ENCODE measurements at regions not wholly inside any gene's neighbourhood (a gene's known extent, or its start where the extent isn't known, plus 50 kb on each side); places are given as distances from the start of the nearest gene placed in this dataset.

DNA sequence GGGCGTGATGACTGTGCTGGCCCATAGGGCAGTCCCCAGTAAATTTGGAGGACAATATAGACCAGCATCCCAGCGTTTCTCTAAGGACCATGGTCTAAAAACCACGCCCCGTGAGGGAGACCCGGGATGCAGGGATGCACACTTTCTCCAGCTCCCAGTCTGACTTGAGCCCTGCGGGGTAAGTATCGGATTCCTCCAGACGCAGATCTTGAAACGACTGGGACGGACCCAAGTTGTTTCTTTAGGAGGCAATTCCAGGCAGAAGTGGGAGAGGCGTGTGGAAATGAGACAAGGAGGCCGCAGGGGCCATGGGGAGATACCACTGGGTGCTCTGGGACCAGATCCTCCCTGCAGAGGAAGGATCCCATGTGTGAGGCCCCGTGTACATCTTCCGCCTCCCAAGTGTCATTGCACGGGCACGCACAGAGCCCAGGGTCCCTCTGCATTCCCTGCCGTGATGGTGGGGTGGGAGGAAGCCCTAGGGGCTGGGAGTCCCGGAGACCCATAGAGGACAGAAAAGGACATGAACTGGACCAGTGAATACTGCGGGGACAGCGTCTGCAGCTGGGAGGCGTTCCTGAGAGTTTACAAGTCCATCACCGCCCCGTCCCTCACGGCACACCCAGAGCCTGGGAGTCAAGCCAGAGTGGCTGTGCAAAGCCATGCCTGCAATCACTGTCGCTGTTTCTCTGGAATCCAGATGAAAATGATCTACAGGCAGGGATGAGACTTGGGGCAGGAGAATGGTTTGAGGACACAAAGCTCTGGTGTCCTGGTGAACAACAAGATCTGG, 522.9 kb downstream of the CDH26 start:
- no peak for DNase-seq (ENCODE audit: low spot score)

DNA sequence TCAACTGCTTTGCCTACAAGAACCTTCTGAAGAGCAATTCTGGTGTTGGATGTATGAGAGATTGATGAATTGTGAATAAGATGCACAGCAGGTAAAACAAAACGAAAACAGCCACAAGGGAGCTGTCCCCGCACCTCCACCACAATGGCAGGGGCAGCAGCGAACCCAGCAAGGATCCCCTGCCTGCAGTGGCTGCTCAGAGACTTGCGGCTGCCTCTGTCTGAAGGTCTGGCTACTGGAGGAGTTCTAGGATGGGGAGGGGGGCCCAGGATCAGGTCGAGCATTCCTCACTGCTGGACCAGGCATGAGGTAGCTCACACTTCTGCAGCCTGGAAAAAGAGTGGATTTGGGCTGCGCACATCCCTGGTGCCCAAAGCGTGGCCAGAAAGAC, 523.5 kb downstream of the CDH26 start:
- DNase-seq (ENCODE audit: low spot score): no peak

DNA sequence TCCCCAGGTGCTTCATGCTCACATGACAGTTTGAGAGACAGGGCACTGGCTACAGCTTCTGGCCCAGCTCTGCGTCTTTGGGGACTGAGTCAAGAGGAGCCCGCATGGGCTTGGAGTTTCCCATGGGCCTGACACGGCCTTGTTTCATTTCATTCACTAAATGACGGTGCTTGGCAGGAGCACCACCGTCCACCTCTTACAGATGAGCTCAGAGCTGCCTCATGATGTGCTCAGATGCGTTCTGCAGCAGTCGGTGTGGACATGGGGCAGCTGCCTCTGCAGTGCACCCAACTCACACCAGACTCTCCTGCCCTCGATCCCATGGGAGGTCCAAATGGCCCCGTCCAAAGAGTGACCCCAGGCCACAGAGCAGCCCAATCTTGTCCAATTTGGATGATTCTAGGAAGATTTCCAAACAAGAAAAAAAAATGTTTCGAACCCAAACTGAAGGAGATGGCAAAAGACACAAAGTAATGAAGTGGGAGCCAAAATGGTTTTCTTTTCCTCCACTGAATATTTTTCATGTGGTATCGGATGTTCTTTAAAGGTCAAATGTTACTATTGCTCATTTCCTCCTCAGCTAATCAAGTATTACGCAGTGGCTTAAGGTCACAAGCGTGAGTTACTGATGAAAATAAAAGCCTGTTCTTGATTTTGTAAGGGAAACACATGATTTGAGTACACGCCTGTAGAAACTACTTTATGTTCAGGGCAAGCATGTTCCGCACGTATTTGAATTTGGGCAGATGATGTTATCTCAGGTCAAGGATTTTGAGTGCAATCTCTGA, 524.2 kb downstream of the CDH26 start:
- DNase-seq (ENCODE audit: low spot score): no peak

DNA sequence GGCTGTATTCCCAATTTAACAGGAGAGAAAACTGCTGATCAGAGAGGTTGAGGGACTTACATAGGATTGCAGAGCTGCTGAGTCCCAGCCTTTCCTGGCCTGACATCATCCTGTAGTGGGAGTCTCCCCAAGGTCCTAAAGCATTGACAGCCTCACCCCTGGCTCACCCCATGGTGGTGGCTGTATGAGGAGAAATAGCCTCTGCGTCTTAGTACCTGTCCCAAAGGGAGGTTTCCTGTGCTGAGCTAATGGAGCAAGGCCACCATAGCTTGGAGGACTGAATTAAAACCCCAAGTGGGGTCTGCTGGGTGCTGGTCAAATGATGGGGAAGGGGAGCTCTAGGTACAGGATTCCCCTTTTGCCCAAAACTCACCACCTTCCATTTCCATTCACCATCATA, 525.1 kb downstream of the CDH26 start:
- DNase-seq (ENCODE audit: low spot score): no peak

DNA sequence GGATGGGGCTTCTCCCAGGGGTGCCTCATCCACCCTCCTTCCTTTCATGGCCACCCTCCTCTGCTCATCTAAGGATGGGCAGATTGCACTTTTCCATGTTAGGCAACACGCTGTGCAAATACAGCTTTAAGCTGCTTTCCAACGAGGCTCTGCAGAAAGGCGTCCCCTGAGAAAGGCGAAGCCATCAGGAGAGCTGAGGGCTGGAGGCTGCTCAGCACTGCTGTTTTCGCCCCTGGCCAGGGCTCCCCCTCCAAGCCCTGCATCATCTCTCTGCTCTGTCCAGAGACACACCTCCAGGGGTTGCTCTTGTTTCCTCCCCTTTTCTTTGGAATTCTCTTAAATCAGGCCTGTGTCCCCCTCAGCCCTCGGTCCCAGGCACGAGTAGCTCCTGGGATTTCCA, 526.1 kb downstream of the CDH26 start:
- no peak for DNase-seq (ENCODE audit: low spot score)

DNA sequence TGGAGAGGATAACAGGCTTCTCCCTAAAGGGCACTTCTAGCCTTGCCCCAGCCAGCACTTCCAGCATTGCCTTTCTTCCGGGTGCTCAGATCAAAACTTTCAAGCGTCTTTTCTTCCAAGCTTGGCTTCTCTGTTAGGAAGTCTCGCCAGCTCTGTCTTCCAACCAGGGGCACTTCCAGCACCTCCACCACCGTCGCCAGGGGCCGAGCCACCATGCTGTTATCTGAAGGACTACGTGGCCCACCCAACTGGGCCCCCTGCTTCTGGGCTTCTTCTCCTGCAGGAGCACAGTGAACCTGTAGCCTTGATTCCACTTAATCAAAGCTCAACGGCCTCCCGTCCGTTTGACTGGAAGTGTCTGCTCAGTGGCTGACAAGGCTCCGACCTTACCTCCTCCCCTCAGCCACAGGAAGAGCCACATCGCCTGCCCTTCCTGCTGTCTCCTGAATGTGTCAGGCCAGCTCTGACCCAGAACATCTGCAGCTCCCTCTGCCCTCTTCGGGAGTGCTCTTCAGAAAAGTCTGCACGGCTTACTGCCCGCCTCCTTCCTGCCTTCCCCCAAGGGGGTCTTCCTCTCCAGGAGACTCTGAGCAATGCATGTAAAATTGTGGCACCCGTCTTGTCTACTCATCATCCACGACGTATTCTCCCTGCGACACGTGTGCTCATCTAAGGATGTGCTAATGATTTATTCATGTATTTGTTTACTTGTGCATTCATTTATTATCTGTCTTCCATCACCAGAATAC, 527.0 kb downstream of the CDH26 start:
- DNase-seq (ENCODE audit: low spot score): no peak

DNA sequence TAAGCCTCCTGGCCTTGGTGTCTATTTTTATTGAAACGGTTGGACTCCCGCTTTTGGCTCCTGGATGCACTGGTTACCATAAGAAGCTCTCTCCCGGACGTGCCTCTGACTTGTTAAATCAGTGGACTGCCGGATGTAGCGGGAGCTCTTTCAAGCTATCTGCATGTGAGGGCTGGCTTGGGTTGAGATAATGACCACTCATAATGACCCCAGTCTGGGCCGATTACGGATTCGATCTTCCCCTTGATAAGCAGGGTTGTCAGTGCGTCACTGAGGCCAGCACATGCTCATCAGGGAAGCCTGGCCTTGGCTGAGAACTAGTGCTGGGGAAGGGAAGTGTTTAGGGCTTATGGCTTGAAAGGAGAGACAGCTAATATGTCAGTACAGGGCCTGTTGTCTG, 528.1 kb downstream of the CDH26 start:
- no peak for DNase-seq (ENCODE audit: low spot score)

DNA sequence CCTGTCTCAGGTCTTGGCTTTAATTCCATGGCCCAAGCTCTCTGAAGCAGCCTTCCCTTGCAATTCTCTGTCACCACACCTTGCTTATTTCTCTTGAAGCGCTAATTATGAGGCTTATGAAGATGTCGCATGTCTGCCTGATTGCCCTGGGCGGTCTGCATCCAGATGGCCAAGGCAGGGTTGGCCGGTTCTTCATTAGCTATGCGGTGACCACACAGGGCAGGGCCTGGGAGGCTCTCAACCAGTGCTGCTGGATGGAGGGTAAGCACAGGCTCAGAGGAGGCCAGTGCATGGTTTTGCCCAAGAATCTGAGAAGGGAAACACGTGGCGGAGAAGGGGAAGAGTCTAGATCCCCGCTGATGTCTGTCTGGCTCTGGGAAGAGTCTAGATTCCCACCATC, 528.7 kb downstream of the CDH26 start:
- no peak for DNase-seq (ENCODE audit: low spot score)

DNA sequence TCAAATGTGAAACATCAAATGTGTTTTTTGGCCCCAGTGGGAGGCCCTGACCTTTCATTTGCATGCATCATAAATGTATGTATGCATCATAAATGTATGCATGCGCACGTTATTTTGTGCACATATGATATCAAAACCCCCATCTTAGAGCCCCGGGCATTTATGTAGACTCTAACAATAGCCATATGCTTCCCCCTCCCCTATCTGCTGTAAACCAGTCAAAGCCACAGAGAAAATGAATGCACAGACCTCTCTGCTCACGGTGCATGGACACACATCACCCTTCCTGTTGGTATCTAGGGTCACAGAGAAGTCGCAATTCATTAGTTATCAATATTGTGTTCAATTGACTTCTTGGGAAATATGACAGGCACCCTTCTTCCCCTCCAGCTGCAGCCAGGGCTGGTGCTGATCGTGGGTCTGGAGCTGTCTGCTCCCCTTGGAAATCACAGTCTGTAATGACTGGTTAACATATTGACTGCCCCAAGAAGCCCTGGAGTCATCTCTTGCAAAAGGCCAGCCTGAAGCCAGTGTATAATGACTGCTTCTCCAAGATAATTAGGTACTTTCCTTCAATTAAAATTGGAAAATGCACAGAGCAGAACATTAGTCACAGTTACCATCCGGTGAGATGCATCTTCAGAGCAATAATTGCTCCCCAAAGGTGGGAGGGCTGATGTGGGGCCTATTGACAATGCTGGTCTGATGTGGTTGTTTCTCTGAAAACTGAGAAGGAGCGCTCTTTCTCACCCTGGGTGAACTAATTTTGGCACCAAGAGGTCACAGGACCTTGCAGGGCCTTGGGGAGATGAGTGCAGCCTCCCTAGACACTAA, 532.2 kb downstream of the CDH26 start:
- no peak for DNase-seq (ENCODE audit: low spot score)

DNA sequence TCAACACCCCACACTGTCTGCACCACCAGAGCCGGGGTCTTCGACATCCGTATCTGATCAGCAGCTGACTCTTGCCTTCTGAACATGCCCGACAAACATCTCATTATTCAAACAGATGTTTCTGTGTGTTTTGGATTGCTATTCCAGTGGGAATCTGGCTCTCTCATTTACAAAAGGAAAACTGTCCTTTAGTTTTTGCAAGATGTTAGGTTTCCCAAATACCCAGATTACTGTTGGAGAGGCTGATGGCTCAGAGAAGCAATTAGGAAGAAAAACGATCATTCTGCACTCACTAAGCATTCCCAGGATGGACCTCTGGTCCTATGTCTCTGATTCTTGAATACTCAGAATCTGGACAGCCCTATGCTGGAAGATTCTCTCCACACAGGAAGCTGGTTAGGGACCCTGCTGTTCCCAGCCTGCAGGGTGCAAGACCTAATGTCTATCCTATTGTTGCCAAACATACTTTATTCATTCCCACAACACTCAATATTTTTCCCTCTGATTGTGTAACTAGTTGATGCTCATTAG, 532.9 kb downstream of the CDH26 start:
- DNase-seq (ENCODE audit: low spot score): no peak

DNA sequence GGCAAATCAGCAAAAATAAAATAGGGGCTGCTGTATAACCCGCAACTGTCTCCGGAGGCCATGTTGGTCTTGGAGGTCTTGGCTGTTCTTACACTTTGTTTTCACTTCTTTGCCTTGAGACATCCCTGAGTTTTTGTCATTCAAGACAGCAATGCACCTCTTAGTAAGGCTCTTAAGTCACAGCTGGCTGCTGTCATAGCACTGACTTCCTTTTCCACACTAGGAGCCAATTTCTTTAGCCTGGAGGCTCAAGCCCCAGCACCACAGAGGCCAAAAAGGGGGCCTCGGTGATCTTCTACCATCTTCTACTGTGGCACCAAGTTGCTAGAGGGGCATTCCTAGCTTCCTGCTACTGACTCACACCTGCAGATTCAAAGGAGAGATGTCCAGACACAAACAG, 536.3 kb downstream of the CDH26 start:
- DNase-seq (ENCODE audit: low spot score): no peak

DNA sequence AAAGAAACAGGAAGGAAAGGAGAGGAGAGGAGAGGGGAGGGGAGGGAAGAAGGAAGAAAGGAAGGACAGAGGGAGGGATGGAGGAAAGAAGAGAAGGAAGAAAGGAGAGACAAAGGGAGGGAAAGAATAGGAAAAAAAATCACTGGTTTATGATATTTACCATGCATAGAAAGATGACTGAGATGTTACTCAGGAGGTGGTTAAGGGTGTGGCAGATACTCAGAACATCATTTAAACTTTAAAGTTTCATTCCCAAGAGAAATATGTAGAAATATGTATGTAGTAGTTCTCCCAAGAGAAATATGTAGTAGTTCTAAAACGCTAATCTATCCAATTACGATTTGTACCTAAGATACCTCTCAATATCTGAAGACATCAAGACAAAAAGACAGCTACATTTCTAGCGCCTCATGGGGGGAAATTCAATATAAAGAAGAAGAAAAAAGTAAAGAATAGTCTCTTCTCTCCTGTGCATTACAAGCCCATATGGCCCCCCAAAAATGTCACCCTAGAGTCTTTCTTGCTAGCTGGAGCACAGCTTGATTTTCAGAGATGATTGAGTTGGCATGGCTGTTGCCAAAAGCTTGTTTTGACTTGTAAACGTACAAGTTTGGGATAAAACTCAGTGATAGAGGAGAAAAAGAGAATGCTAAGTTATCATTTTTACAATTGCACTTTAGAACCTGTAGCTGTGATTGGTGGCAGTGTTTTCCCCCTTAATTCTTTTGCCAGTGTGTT, 539.2 kb downstream of the CDH26 start:
- no peak for DNase-seq (ENCODE audit: low spot score)

DNA sequence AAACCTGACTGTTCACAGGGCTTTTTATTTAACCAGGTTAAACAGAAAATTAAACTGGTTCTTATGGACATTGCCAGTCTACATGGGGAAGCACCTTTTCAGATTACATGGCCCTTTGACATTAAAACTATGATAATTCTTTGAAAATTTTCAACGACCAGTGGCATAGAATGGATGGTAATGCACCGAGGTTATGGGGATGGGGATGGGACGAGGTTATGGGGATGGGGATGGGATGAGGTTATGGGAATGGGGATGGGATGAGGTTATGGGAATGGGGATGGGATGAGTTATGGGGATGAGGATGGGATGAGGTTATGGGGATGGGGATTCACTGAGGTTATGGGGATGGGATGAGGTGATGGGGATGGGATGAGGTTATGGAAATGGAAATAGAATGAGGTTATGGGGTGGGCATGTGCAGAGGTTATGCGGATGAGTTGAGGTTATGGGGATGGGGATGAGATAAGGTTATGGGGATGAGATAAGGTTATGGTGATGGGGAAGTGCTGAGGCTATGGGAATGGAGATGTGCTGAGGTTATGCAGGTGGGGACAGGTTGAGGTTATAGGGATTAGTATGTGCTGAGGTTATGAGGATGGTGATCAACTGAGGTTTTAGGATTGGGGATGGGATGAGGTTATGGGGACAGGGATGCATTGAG, 541.9 kb downstream of the CDH26 start:
- no peak for DNase-seq (ENCODE audit: low spot score)

DNA sequence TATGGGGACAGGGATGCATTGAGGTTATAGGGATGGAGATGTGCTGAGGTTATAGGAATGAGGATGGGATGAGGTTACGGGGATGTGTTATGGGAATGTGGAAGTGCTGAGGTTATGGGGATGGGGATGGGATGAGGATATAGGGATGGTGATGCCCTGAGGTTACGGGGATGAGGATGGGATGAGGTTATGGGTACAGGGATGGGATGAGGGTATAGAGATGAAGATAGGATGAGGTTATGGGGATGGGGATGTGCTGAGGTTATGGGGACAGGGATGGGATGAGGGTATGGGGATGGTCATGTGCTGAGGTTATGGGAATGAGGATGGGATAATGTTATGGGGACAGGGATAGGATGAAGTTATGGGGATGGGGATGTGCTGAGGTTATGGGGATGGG, 542.8 kb downstream of the CDH26 start:
- DNase-seq (ENCODE audit: low spot score): no peak

DNA sequence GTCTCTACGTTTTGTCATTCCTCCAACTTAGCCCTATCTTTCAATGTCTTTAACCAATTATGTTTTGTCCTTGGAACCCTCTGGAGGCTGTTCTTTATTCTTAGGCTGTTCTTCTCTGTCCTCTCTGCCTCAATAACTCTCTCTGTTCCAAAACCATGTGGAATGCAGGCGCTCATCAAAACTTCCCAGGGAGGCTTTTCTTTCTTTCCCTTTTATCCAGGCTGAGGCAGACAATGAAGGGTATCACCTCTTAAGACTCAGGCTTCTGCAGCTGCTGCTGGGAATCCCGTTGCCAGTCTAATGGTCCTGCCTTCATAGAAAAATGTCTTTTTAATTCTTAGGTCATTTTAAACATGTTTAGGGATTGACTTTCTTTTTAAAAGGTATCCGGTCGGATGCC, 544.7 kb downstream of the CDH26 start:
- DNase-seq (ENCODE audit: low spot score): no peak

DNA sequence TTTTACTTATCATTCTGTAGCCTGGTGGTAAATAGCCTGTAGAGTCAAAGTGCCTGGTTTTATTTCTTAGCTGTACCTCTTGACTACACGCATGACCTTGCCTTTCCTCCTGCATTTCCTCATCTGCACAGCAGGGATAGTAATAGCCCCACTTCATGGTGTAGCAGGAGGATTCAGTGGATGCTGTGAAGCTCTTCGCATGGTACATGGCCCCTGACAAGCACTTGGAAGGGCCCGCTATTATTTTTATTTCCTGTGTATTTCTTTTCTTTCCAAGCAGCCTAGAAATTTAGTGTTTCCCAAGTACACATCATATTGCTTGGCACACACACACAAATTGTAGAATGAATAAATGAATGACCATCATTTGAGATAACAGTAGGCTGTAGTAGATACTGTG, 547.2 kb downstream of the CDH26 start:
- DNase-seq (ENCODE audit: low spot score): no peak

DNA sequence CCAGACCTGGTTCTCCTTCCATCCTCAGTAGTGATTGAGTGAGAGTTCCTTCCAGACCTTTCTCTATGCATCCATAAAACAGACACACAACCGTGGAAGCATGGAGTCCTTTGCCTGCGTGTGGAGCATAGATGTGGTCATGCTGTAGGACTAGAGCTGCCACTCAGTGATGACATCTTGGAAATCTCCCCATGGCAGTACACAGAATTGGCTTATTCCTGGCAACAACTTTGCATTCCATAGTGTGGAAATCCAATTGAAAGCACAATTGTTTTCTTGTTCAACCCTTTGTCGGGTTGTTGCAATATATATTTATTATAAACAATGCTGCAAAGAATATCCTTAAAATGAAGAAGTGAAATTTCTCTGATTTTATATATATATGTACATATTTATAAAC, 547.8 kb downstream of the CDH26 start:
- no peak for DNase-seq (ENCODE audit: low spot score)

DNA sequence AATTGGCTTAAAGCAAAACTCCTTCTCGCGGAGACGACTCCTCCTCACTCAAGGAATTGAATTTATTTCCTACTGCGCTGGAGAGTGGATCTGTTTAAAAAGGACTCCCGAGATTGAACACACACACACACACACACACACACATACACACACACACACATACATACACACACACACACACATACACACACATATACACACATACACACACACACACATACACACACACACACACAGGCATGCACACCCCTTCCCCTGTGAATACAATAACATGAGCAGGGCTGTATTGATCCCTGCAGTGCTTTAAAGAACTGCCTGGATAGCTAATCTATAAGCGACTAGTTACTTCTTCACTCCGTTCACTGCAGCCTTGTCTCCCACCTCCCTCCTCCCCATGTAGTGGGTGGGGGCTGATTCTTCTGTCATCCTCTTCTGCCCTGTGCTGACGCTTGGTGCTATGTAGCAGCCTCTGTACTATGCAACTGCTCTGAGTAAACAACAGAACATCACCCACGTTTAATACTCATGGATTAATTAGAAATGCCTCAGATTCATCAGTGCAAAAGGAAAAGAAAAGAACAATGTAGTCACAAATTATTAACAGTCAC, 549.0 kb downstream of the CDH26 start:
- DNase-seq (ENCODE audit: low spot score): no peak

DNA sequence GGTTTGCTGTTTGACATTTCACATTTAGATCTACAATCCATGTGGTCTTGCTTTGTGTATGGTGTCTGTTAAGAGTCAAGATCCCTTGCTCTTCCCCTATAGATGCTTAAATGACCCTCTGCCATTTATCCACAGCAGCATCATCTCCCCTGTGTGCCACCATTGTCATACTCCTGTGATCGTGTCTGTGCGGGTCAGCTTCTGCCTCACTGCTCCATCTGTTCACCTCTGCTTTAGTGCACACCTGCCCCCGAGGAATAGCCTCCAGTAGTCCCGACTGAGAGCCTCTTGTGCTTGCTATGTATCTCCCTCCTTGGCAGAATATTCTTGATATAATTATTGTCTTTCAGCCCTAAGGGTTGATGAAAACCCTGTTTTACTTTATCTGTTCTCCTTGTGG, 551.2 kb downstream of the CDH26 start:
- DNase-seq (ENCODE audit: low spot score): no peak

DNA sequence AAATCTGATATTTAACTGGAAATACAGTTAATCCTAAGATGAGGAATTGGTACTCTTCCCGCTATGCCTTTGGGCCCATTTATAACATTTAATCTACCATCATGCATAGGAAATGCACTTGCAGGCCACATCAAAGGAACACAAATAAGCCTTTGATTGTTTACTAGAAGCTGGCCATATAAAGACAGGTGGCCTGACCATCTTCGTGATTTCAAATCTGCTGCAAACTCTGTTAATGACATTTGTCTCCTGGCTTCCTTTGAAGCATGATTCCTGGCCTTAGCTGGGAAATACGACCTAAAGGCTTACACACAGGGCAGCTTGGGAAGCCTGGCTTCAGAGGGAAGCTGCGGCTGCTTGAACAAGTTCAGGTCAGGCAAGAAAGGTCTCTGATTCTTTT, 552.1 kb downstream of the CDH26 start:
- no peak for DNase-seq (ENCODE audit: low spot score)
